ENCODE measurements at regions not wholly inside any gene's neighbourhood (a gene's known extent, or its start where the extent isn't known, plus 50 kb on each side); places are given as distances from the start of the nearest gene placed in this dataset.

DNA sequence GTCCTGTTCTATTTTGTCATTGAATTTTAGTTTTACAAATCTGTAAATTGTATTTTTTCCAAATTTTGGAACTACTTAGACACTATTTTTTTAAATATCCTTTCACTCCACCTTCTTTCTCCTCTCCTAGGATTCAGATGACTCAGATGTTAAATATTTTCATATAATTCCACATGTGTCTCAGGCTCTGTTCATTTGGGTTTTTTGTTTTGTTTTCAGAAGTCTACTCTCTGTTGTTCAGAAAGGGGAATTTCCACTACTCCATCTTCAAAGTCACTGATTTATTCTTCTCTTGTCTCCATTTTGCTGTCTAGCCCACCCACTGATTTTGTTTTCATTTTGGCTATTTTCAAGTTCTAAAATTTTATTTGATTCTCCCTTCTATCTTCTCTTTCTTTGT lies 264.0 kb upstream of the SLIT2 start:
- TF ChIP-seq, protein P1, sequence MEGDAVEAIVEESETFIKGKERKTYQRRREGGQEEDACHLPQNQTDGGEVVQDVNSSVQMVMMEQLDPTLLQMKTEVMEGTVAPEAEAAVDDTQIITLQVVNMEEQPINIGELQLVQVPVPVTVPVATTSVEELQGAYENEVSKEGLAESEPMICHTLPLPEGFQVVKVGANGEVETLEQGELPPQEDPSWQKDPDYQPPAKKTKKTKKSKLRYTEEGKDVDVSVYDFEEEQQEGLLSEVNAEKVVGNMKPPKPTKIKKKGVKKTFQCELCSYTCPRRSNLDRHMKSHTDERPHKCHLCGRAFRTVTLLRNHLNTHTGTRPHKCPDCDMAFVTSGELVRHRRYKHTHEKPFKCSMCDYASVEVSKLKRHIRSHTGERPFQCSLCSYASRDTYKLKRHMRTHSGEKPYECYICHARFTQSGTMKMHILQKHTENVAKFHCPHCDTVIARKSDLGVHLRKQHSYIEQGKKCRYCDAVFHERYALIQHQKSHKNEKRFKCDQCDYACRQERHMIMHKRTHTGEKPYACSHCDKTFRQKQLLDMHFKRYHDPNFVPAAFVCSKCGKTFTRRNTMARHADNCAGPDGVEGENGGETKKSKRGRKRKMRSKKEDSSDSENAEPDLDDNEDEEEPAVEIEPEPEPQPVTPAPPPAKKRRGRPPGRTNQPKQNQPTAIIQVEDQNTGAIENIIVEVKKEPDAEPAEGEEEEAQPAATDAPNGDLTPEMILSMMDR (IDR thresholded peaks at IDR 0.05; ENCODE audit: insufficient read depth, low read length): no peak
- TF ChIP-seq GABPA (IDR thresholded peaks at IDR 0.05; ENCODE audit: low read depth): no peak
- no peak for TF ChIP-seq POLR2AphosphoS5 (IDR thresholded peaks at IDR 0.05; ENCODE audit: low read depth)
- TF ChIP-seq, protein P2, sequence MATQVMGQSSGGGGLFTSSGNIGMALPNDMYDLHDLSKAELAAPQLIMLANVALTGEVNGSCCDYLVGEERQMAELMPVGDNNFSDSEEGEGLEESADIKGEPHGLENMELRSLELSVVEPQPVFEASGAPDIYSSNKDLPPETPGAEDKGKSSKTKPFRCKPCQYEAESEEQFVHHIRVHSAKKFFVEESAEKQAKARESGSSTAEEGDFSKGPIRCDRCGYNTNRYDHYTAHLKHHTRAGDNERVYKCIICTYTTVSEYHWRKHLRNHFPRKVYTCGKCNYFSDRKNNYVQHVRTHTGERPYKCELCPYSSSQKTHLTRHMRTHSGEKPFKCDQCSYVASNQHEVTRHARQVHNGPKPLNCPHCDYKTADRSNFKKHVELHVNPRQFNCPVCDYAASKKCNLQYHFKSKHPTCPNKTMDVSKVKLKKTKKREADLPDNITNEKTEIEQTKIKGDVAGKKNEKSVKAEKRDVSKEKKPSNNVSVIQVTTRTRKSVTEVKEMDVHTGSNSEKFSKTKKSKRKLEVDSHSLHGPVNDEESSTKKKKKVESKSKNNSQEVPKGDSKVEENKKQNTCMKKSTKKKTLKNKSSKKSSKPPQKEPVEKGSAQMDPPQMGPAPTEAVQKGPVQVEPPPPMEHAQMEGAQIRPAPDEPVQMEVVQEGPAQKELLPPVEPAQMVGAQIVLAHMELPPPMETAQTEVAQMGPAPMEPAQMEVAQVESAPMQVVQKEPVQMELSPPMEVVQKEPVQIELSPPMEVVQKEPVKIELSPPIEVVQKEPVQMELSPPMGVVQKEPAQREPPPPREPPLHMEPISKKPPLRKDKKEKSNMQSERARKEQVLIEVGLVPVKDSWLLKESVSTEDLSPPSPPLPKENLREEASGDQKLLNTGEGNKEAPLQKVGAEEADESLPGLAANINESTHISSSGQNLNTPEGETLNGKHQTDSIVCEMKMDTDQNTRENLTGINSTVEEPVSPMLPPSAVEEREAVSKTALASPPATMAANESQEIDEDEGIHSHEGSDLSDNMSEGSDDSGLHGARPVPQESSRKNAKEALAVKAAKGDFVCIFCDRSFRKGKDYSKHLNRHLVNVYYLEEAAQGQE (IDR thresholded peaks at IDR 0.05; ENCODE audit: insufficient replicate concordance, low read depth): no peak
- TF ChIP-seq SPI1 (IDR thresholded peaks at IDR 0.05; ENCODE audit: borderline replicate concordance, low read depth): no peak

Measured in HL-60 (cell line).